ENCODE measurements at regions not wholly inside any gene's neighbourhood (a gene's known extent, or its start where the extent isn't known, plus 50 kb on each side); places are given as distances from the start of the nearest gene placed in this dataset.

DNA sequence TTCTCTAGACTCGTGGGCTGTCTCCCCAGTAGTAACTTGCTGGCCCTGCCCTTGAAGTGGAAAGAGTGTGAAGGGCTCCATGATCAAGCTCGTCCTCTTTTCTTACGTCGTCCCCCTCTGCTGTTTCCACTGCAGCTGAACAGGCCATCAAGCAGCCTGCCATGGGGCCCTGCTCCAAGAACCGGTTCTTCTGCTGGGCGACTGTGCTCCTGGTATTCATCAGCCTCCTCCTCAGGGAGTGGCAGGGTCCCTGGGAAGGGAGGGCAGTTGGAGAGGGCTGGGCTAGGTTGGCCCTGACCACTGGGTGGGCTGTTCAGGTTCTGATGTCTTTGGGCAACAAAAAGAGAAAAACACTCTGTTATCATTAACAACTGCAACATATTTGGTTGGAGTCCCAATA is 151.5 kb downstream of the FCRL5 start:
- Histone ChIP-seq H3K27me3 (ENCODE audit: insufficient read depth) (peaks cover 10% of the 10 kb centered on the region; the same call in 1 of the 2 replicates), H3K4me2 (no peak overlapping the region), H3K27ac (ENCODE audit: low read depth in 2 of 2, low read length in 1 of 2) (no peak overlapping the region), H4K20me1 (ENCODE audit: insufficient read depth) (no peaks in the 10 kb centered on the region), H3K9me3 (no peaks in the 10 kb centered on the region), H3K9me2 (no peaks in the 10 kb centered on the region), H3K9ac (no peak overlapping the region), H3K79me2 (ENCODE audit: insufficient read depth) (no peaks in the 10 kb centered on the region), H3K4me3 (ENCODE audit: low read depth in 2 of 2, low read length in 1 of 2) (no peak overlapping the region), H3K36me3 (replicated peaks in 1 of 2; ENCODE audit: control insufficient read depth in 1 of 2, insufficient read depth in 2 of 2, low read length in 1 of 2) (no peaks in the 10 kb centered on the region), H2AFZ (ENCODE audit: low read depth) (no peak overlapping the region), H3F3A (replicated peaks; ENCODE audit: insufficient read depth) (no peaks in the 10 kb centered on the region), H3K4me1 (ENCODE audit: control insufficient read depth in 1 of 2, insufficient read depth in 2 of 2, low read depth in 1 of 2, low read length in 1 of 2) (no peaks in the 10 kb centered on the region)
- ChIA-PET CTCF (interaction anchor here (0.9 kb wide), 1 partner anchor 89 kb away, joined by 4 read pairs; no protein-coding TSS in a partner anchor), POLR2A (no interaction called here)
- 1% methylated on average over 6 of the region's 6 CpGs for WGBS (ENCODE audit: low lambda C conversion rate)
- TF ChIP-seq, protein P1, sequence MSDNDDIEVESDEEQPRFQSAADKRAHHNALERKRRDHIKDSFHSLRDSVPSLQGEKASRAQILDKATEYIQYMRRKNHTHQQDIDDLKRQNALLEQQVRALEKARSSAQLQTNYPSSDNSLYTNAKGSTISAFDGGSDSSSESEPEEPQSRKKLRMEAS (IDR thresholded peaks at IDR 0.05; ENCODE audit: low read depth): no peak
- TF ChIP-seq FOXM1 (IDR thresholded peaks at IDR 0.05; ENCODE audit: low read depth) (no peak), CHD2 (IDR thresholded peaks at IDR 0.05; ENCODE audit: low read length, partially characterized antibody) (no peak), GATA2 (CRISPR knock-in tag; IDR thresholded peaks at IDR 0.05) (no peak), TEAD4 (IDR thresholded peaks at IDR 0.05; ENCODE audit: borderline replicate concordance, insufficient read depth) (no peak), MEF2A (IDR thresholded peaks at IDR 0.05; ENCODE audit: borderline replicate concordance, low read depth) (no peak), RXRA (IDR thresholded peaks at IDR 0.05; ENCODE audit: borderline replicate concordance, low read depth) (no peak), FOSL2 (IDR thresholded peaks at IDR 0.05; ENCODE audit: borderline replicate concordance, low read depth) (no peak)
- TF ChIP-seq, protein P2, sequence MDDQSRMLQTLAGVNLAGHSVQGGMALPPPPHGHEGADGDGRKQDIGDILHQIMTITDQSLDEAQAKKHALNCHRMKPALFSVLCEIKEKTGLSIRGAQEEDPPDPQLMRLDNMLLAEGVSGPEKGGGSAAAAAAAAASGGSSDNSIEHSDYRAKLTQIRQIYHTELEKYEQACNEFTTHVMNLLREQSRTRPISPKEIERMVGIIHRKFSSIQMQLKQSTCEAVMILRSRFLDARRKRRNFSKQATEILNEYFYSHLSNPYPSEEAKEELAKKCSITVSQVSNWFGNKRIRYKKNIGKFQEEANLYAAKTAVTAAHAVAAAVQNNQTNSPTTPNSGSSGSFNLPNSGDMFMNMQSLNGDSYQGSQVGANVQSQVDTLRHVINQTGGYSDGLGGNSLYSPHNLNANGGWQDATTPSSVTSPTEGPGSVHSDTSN (IDR thresholded peaks at IDR 0.05): no peak
- TF ChIP-seq, protein P3, sequence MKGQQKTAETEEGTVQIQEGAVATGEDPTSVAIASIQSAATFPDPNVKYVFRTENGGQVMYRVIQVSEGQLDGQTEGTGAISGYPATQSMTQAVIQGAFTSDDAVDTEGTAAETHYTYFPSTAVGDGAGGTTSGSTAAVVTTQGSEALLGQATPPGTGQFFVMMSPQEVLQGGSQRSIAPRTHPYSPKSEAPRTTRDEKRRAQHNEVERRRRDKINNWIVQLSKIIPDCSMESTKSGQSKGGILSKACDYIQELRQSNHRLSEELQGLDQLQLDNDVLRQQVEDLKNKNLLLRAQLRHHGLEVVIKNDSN (IDR thresholded peaks at IDR 0.05; ENCODE audit: borderline replicate concordance, low read depth): no peak
- DNase-seq: no peak

DNA sequence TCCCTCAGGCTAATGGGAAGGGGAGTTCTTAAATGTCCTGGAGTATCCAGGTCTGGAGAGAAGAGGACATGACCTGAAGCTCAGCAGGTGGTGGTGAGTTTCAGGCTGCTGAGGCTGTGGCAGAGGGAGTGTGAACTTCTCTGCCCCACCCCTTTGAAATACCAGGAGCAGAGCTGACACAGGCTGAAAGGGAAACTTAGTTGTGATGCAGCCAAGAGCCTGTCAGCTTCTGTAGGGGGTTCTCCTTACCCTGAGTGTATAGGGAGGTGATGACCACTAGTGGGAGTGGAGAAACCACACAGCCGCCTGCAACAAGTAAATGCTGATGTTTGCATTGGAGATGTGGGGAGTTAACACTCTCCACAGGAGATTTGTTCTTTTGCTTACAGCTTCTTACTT is 152.3 kb downstream of the FCRL5 start:
- CTCF ChIA-PET: no interaction called here
- no peak overlapping the region for H3K4me3 ChIP-seq (ENCODE audit: low read depth in 2 of 2, low read length in 1 of 2)
- 11% methylated on average over 1 of the region's 1 CpG for WGBS (ENCODE audit: low lambda C conversion rate)
- no peaks in the 10 kb centered on the region for H3K79me2 ChIP-seq (ENCODE audit: insufficient read depth)
- no peaks in the 10 kb centered on the region for H4K20me1 ChIP-seq (ENCODE audit: insufficient read depth)
- no peaks in the 10 kb centered on the region for H3K36me3 ChIP-seq (replicated peaks in 1 of 2; ENCODE audit: control insufficient read depth in 1 of 2, insufficient read depth in 2 of 2, low read length in 1 of 2)
- no peak overlapping the region for H3K27ac ChIP-seq (ENCODE audit: low read depth in 2 of 2, low read length in 1 of 2)
- H3K9ac ChIP-seq: no peak overlapping the region
- H3K27me3 ChIP-seq (ENCODE audit: insufficient read depth): peaks cover 10% of the 10 kb centered on the region; the same call in 1 of the 2 replicates
- no peaks in the 10 kb centered on the region for H3K9me2 ChIP-seq
- POLR2A ChIA-PET: no interaction called here
- no peak for DNase-seq
- H2AFZ ChIP-seq (ENCODE audit: low read depth): no peak overlapping the region
- no peaks in the 10 kb centered on the region for H3F3A ChIP-seq (replicated peaks; ENCODE audit: insufficient read depth)
- no peak overlapping the region for H3K4me2 ChIP-seq
- no peaks in the 10 kb centered on the region for H3K4me1 ChIP-seq (ENCODE audit: control insufficient read depth in 1 of 2, insufficient read depth in 2 of 2, low read depth in 1 of 2, low read length in 1 of 2)
- H3K9me3 ChIP-seq: no peaks in the 10 kb centered on the region
- TF ChIP-seq, protein P1 (IDR thresholded peaks at IDR 0.05; ENCODE audit: low read depth): no peak
- TF ChIP-seq, protein P4, sequence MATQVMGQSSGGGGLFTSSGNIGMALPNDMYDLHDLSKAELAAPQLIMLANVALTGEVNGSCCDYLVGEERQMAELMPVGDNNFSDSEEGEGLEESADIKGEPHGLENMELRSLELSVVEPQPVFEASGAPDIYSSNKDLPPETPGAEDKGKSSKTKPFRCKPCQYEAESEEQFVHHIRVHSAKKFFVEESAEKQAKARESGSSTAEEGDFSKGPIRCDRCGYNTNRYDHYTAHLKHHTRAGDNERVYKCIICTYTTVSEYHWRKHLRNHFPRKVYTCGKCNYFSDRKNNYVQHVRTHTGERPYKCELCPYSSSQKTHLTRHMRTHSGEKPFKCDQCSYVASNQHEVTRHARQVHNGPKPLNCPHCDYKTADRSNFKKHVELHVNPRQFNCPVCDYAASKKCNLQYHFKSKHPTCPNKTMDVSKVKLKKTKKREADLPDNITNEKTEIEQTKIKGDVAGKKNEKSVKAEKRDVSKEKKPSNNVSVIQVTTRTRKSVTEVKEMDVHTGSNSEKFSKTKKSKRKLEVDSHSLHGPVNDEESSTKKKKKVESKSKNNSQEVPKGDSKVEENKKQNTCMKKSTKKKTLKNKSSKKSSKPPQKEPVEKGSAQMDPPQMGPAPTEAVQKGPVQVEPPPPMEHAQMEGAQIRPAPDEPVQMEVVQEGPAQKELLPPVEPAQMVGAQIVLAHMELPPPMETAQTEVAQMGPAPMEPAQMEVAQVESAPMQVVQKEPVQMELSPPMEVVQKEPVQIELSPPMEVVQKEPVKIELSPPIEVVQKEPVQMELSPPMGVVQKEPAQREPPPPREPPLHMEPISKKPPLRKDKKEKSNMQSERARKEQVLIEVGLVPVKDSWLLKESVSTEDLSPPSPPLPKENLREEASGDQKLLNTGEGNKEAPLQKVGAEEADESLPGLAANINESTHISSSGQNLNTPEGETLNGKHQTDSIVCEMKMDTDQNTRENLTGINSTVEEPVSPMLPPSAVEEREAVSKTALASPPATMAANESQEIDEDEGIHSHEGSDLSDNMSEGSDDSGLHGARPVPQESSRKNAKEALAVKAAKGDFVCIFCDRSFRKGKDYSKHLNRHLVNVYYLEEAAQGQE (IDR thresholded peaks at IDR 0.05; ENCODE audit: low read depth, low read length): no peak
- TF ChIP-seq RCOR1 (IDR thresholded peaks at IDR 0.05; ENCODE audit: low read length) (no peak), GATA2 (CRISPR knock-in tag; IDR thresholded peaks at IDR 0.05) (no peak), RAD21 (IDR thresholded peaks at IDR 0.05; ENCODE audit: low read length) (no peak), ELF1 (IDR thresholded peaks at IDR 0.05) (no peak), NFIC (IDR thresholded peaks at IDR 0.05; ENCODE audit: borderline replicate concordance) (no peak), JUND (IDR thresholded peaks at IDR 0.05) (no peak), SMC3 (IDR thresholded peaks at IDR 0.05; ENCODE audit: low read depth, low read length) (no peak), RXRA (IDR thresholded peaks at IDR 0.05; ENCODE audit: borderline replicate concordance, low read depth) (no peak), MXI1 (IDR thresholded peaks at IDR 0.05; ENCODE audit: low read depth, low read length) (no peak), EP300 (IDR thresholded peaks at IDR 0.05; ENCODE audit: borderline replicate concordance in 1 of 2, low read depth in 1 of 2, low read length in 1 of 2) (no peak), FOXM1 (IDR thresholded peaks at IDR 0.05; ENCODE audit: low read depth) (no peak), MEF2A (IDR thresholded peaks at IDR 0.05; ENCODE audit: borderline replicate concordance, low read depth) (no peak), TEAD4 (IDR thresholded peaks at IDR 0.05; ENCODE audit: borderline replicate concordance, insufficient read depth) (no peak), FOSL2 (IDR thresholded peaks at IDR 0.05; ENCODE audit: borderline replicate concordance, low read depth) (no peak), TAF1 (IDR thresholded peaks at IDR 0.05; ENCODE audit: borderline replicate concordance, low read depth, low read length) (no peak)
- TF ChIP-seq, protein P5, sequence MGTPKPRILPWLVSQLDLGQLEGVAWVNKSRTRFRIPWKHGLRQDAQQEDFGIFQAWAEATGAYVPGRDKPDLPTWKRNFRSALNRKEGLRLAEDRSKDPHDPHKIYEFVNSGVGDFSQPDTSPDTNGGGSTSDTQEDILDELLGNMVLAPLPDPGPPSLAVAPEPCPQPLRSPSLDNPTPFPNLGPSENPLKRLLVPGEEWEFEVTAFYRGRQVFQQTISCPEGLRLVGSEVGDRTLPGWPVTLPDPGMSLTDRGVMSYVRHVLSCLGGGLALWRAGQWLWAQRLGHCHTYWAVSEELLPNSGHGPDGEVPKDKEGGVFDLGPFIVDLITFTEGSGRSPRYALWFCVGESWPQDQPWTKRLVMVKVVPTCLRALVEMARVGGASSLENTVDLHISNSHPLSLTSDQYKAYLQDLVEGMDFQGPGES (IDR thresholded peaks at IDR 0.05; ENCODE audit: low read depth, low read length): no peak

All from SK-N-SH (cell line).